ENCODE measurements at regions not wholly inside any gene's neighbourhood (a gene's known extent, or its start where the extent isn't known, plus 50 kb on each side); places are given as distances from the start of the nearest gene placed in this dataset.
"Not testable (repeated sequence)": the region's sequence is repeated elsewhere in the genome, so short reads cannot be mapped to it uniquely, and the experiment has no call there.

- DNase-seq: no peak
Measured at GRCh38 chr18:62629031-62629430, 86.3 kb upstream of the PHLPP1 start.

GRCh38 chr18:62631173-62631572, 84.2 kb upstream of the PHLPP1 start:
- no peak for DNase-seq

GRCh38 chr18:62632788-62633455, 82.4 kb upstream of the PHLPP1 start:
- no peak for DNase-seq

- DNase-seq: no peak
Measured at GRCh38 chr18:62634458-62634857, 80.9 kb upstream of the PHLPP1 start.

GRCh38 chr18:62634979-62635630, 80.2 kb upstream of the PHLPP1 start:
- no peak for DNase-seq

- no peak for DNase-seq
Measured at GRCh38 chr18:62637403-62637802, 77.9 kb upstream of the PHLPP1 start.

GRCh38 chr18:62637807-62638687, 77.3 kb upstream of the PHLPP1 start:
- peak; percentile 19 for DNase-seq

- DNase-seq: no peak
Measured at GRCh38 chr18:62643181-62643580, 72.2 kb upstream of the PHLPP1 start.

- DNase-seq: no peak
Measured at GRCh38 chr18:62644773-62645172, 70.6 kb upstream of the PHLPP1 start.

GRCh38 chr18:62647179-62647578, 68.2 kb upstream of the PHLPP1 start:
- no peak for DNase-seq

GRCh38 chr18:62648045-62648678, 67.2 kb upstream of the PHLPP1 start:
- no peak for DNase-seq

GRCh38 chr18:62651276-62652056, 63.9 kb upstream of the PHLPP1 start:
- DNase-seq: no peak

- DNase-seq: not testable (repeated sequence)
Measured at GRCh38 chr18:62652057-62652629, 63.2 kb upstream of the PHLPP1 start.

- DNase-seq: no peak
Measured at GRCh38 chr18:62655520-62656219, 59.7 kb upstream of the PHLPP1 start.

GRCh38 chr18:62658028-62658427, 57.3 kb upstream of the PHLPP1 start:
- DNase-seq: no peak

- no peak for DNase-seq
Measured at GRCh38 chr18:62659698-62660097, 55.6 kb upstream of the PHLPP1 start.

GRCh38 chr18:62660691-62661090, 54.6 kb upstream of the PHLPP1 start:
- no peak for DNase-seq

- DNase-seq: no peak
Measured at GRCh38 chr18:62663731-62664336, 51.5 kb upstream of the PHLPP1 start.

- DNase-seq: no peak
Measured at GRCh38 chr18:62664414-62664813, 50.9 kb upstream of the PHLPP1 start.

GRCh38 chr18:62665188-62665587, 50.2 kb upstream of the PHLPP1 start:
- DNase-seq: no peak

All from NCI-H510A treated with DMSO at 0.1 percent for 48 hours (cell line).